ENCODE measurements at regions not wholly inside any gene's neighbourhood (a gene's known extent, or its start where the extent isn't known, plus 50 kb on each side); places are given as distances from the start of the nearest gene placed in this dataset.
"Not testable (repeated sequence)": the region's sequence is repeated elsewhere in the genome, so short reads cannot be mapped to it uniquely, and the experiment has no call there.

DNA sequence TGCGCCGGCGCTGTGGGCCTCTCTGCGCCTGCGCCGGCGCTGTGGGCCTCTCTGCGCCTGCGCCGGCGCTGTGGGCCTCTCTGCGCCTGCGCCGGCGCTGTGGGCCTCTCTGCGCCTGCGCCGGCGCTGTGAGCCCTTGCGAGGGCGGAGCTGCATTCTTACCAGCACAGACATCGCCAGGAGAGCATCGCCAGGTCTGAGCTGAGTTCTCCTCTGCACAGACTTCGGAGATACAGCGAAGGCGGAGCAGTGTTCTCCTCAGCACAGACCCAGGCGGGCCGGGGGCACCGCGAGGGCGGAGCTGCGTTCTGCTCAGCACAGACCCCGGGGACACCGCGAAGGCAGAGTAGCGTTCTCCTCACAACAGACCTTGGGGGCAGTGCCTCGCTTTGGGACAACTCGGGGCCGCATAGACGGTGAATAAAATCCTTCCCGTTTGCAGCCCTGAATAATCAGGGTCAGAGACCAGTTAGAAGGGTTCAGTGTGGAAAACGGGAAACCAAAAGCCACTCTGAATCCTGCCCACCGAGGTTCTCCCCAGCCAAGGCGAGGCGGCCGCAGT, 1268.1 kb downstream of the FOXD4L5 start:
- peak overlapping the region in 2 of 4 donors; percentile 40 to 46 for H3K4me3 ChIP-seq
- H3K36me3 ChIP-seq; DNase-seq (ENCODE audit: extremely low spot score); H3K9me3 ChIP-seq; H3K4me1 ChIP-seq; intact Hi-C loops (cut with DNase I): not testable (repeated sequence)
- peak in 1 of 2 donors; percentile 23 for TF ChIP-seq POLR2AphosphoS5 (IDR thresholded peaks at IDR 0.05)
- H3K27ac ChIP-seq (replicated peaks in 1 of 4) = peak overlapping the region in 2 of 4 donors; percentile 54 to 61
- H3K27me3 ChIP-seq = peaks cover 0 to 12% (median 0%) of the 10 kb centered on the region in 4 donors
- WGBS = 67% methylated on average over 19 of the region's 46 CpGs

DNA sequence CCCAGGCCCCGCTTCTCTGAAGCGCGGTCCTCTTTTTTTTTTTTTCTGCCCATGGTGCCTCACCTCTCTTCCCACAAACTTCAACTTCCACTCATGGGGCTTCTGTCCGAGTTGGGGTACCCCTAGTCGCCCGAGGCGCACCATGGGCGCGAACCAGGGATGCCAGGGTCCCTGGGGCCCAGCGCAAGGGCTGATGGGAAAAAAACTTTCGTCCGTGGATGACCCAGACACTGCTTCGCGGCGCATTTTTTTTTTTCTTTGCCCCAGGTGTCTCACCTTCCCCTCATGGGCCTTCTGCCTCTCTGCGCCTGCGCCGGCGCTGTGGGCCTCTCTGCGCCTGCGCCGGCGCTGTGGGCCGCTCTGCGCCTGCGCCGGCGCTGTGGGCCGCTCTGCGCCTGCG, 1268.8 kb downstream of the FOXD4L5 start:
- H3K4me1 ChIP-seq; H3K9me3 ChIP-seq; DNase-seq (ENCODE audit: extremely low spot score); H3K27me3 ChIP-seq; H3K27ac ChIP-seq (replicated peaks in 1 of 4); H3K36me3 ChIP-seq; intact Hi-C loops (cut with DNase I): not testable (repeated sequence)
- peak overlapping the region in 2 of 4 donors; percentile 45 to 49 for H3K4me3 ChIP-seq
- 43% methylated on average over 22 of the region's 31 CpGs for WGBS

GRCh38 chr9:64015136-64015535, 1269.9 kb downstream of the FOXD4L5 start:
- Histone ChIP-seq H3K27me3 (no peaks in the 10 kb centered on the region), H3K27ac (replicated peaks in 1 of 4) (no peak overlapping the region), H3K36me3 (no peaks in the 10 kb centered on the region), H3K4me1 (peaks cover 0 to 4% (median 0%) of the 10 kb centered on the region in 4 donors), H3K9me3 (no peaks in the 10 kb centered on the region), H3K4me3 (no peak overlapping the region)
- TF ChIP-seq POLR2AphosphoS5 (IDR thresholded peaks at IDR 0.05) (no peak), EP300 (IDR thresholded peaks at IDR 0.05) (no peak), POLR2A (IDR thresholded peaks at IDR 0.05; ENCODE audit: low read depth) (no peak)
- TF ChIP-seq, protein P1, sequence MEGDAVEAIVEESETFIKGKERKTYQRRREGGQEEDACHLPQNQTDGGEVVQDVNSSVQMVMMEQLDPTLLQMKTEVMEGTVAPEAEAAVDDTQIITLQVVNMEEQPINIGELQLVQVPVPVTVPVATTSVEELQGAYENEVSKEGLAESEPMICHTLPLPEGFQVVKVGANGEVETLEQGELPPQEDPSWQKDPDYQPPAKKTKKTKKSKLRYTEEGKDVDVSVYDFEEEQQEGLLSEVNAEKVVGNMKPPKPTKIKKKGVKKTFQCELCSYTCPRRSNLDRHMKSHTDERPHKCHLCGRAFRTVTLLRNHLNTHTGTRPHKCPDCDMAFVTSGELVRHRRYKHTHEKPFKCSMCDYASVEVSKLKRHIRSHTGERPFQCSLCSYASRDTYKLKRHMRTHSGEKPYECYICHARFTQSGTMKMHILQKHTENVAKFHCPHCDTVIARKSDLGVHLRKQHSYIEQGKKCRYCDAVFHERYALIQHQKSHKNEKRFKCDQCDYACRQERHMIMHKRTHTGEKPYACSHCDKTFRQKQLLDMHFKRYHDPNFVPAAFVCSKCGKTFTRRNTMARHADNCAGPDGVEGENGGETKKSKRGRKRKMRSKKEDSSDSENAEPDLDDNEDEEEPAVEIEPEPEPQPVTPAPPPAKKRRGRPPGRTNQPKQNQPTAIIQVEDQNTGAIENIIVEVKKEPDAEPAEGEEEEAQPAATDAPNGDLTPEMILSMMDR (IDR thresholded peaks at IDR 0.05) = no peak
- DNase-seq (ENCODE audit: extremely low spot score) = no peak
- intact Hi-C loops (cut with DNase I) = no loop called here
- 81% methylated on average over 17 of the region's 17 CpGs for whole genome bisulfite sequencing

DNA sequence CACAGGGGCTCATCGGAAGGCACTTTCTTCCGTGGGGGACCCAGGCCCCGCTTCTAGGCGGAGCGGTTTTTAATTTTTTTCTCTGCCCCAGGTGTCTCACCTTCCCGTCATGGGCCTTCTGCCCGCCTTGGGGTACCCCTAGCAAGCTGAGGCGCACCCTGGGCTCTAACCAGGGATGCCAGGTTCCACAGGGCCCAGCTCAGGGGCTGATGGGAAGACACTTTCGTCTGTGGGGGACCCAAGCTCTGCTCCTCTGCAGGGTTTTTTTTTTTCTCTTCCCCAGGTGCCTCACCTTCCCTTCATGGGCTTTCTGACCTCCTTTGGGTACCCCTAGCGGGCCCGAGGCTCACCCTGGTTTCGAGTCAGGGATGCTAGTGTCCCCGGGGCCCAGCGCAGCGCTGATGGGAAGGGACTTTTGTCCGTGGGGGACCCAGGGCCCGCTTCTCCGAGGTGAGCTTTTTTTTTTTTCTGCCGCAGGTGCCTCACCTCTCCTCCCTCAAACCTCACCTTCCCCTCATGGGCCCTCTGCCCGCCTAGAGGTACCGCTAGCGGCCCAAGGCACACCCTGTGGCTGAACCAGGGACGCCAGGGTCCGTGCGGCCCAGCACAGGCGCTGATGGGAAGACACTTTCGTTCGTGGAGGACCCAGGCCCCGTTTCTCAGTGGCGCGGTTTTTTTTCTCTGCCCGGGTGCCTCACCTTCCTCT, 1270.5 kb downstream of the FOXD4L5 start:
- 74% methylated on average over 32 of the region's 32 CpGs for WGBS
- H3K27me3 ChIP-seq; H3K9me3 ChIP-seq; H3K4me1 ChIP-seq; intact Hi-C loops (cut with DNase I); H3K4me3 ChIP-seq; DNase-seq (ENCODE audit: extremely low spot score); H3K36me3 ChIP-seq; H3K27ac ChIP-seq (replicated peaks in 1 of 4): not testable (repeated sequence)

DNA sequence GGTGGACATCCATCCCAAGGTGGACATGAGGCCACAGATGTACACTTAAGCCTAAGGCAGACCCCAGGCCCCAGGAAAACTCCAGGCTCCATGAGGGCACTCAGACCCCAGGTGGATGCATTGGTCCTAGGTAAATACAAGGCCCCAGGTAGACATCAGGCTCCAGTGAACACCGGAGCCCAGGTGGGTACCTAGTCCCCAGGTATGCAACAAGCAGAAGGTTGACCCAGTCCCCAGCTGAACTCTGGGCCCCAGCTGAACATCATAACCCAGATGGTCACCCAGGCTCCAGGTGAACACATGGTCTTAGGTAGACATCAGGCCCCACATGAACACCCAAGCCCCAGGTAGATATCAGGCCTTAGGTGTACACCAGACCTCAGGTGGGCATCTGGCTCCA, 1271.9 kb downstream of the FOXD4L5 start:
- H3K36me3 ChIP-seq; DNase-seq (ENCODE audit: extremely low spot score); H3K4me1 ChIP-seq; H3K9me3 ChIP-seq; H3K27ac ChIP-seq (replicated peaks in 1 of 4); H3K27me3 ChIP-seq; H3K4me3 ChIP-seq; intact Hi-C loops (cut with DNase I): not testable (repeated sequence)
- 86% methylated on average over 1 of the region's 1 CpG for WGBS

GRCh38 chr9:64012014-64012413, 1273.0 kb downstream of the FOXD4L5 start:
- H3K4me1 ChIP-seq; intact Hi-C loops (cut with DNase I); H3K4me3 ChIP-seq; H3K27me3 ChIP-seq; DNase-seq (ENCODE audit: extremely low spot score); H3K27ac ChIP-seq (replicated peaks in 1 of 4); H3K9me3 ChIP-seq; H3K36me3 ChIP-seq: not testable (repeated sequence)
- WGBS = no CpG with 5 or more reads among the region's 3 CpGs

DNA sequence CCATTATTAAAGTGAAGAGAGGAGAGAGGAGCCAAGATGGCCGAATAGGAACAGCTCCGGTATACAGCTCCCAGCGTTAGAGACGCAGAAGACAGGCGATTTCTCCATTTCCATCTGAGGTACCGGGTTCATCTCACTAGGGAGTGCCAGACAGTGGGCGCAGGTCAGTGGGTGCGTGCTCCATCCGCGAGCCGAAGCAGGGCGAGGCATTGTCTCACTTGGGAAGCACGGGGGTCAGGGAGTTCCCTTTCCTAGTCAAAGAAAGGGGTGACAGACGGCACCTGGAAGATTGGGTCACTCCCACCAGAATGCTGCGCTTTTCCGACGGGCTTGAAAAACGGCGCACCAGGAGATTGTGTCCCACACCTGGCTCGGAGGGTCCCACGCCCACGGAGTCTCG, 1305.3 kb downstream of the FOXD4L5 start:
- H3K4me1 ChIP-seq; H3K9me3 ChIP-seq; intact Hi-C loops (cut with DNase I); DNase-seq (ENCODE audit: extremely low spot score); H3K27ac ChIP-seq (replicated peaks in 1 of 4); H3K36me3 ChIP-seq; H3K4me3 ChIP-seq; H3K27me3 ChIP-seq: not testable (repeated sequence)
- WGBS = 68% methylated on average over 18 of the region's 23 CpGs

Small RNAs in the stretch of these regions (small RNA-seq; reads per million reads assigned to genes)
- gene RF00026 = 0 reads per million in 3 donors
